Astrocyte of the cerebellum (primary cell): ENCODE measurements at regions not wholly inside any gene's neighbourhood (a gene's known extent, or its start where the extent isn't known, plus 50 kb on each side); places are given as distances from the start of the nearest gene placed in this dataset.

Source experiments
- DNase-seq: peaks from one replicate; pipeline ENCODE4 v3.0.0-alpha.2; 2011; ENCODE audit warnings: low read depth
- H3K4me3 ChIP-seq: 2 replicates; pipeline ENCODE4 v1.5.1; 2011; ENCODE audit warnings: mild to moderate bottlenecking, low read depth, low read length, moderate library complexity
- CTCF ChIP-seq: IDR thresholded peaks from 2 replicates; pipeline ENCODE4 v1.5.1; 2012; ENCODE audit warnings: low read length, low read depth, moderate library complexity, mild to moderate bottlenecking; ENCODE audit errors: missing control alignments
- in situ Hi-C: cut with HindIII; loops from 2 replicates; pipeline ENCODE4 v1.10.0; 2017; ENCODE audit warnings: low sequenced_read_pairs

- TF ChIP-seq CTCF: no peak
- in situ Hi-C loops: no loop called here
- no peak overlapping the region for H3K4me3 ChIP-seq
- DNase-seq: no peak
These were observed 254.3 kb upstream of the TNP1 start for GRCh38 chr2:217114117-217114516.

GRCh38 chr2:217113491-217113890, 253.6 kb upstream of the TNP1 start:
- DNase-seq: no peak
- in situ Hi-C loops: no loop called here
- H3K4me3 ChIP-seq: no peak overlapping the region
- TF ChIP-seq CTCF: no peak

- no peak for DNase-seq
- in situ Hi-C loops: no loop called here
- no peak overlapping the region for H3K4me3 ChIP-seq
- TF ChIP-seq CTCF: no peak
These were observed 250.7 kb upstream of the TNP1 start for GRCh38 chr2:217110550-217110949.

- H3K4me3 ChIP-seq: no peak overlapping the region
- DNase-seq: no peak
- no peak for TF ChIP-seq CTCF
- in situ Hi-C loops: no loop called here
These were observed 248.7 kb upstream of the TNP1 start for GRCh38 chr2:217108575-217109027.

GRCh38 chr2:217108086-217108485, 248.2 kb upstream of the TNP1 start:
- in situ Hi-C loops: no loop called here
- no peak for DNase-seq
- H3K4me3 ChIP-seq: no peak overlapping the region
- TF ChIP-seq CTCF: no peak

- in situ Hi-C loops: no loop called here
- TF ChIP-seq CTCF: no peak
- no peak overlapping the region for H3K4me3 ChIP-seq
- no peak for DNase-seq
These were observed 247.6 kb upstream of the TNP1 start for GRCh38 chr2:217107480-217107879.

- peak; percentile 51 for TF ChIP-seq CTCF
- DNase-seq: no peak
- H3K4me3 ChIP-seq: no peak overlapping the region
- in situ Hi-C loops: no loop called here
These were observed 246.8 kb upstream of the TNP1 start for GRCh38 chr2:217106650-217107014.
